HG02970 (cell line): ENCODE measurements at regions not wholly inside any gene's neighbourhood (a gene's known extent, or its start where the extent isn't known, plus 50 kb on each side); places are given as distances from the start of the nearest gene placed in this dataset.
"Not testable (repeated sequence)": the region's sequence is repeated elsewhere in the genome, so short reads cannot be mapped to it uniquely, and the experiment has no call there.

Experiments
- ATAC-seq: cut with Tn5 transposase; IDR thresholded peaks from one replicate; pipeline ENCODE4 v1.9.1; 2021; ENCODE audit warnings: mild to moderate bottlenecking, moderate library complexity, moderate number of reproducible peaks; ENCODE audit not compliant: unreplicated experiment, low FRiP score

- ATAC-seq = no peak
Observed at GRCh38 chr5:166823360-166823759, 1468.1 kb upstream of the WWC1 start.

GRCh38 chr5:166834246-166834645 is 1457.2 kb upstream of the WWC1 start:
- ATAC-seq = no peak

GRCh38 chr5:166845044-166845443 is 1446.4 kb upstream of the WWC1 start:
- no peak for ATAC-seq

GRCh38 chr5:166856791-166857190 is 1434.7 kb upstream of the WWC1 start:
- ATAC-seq = no peak

GRCh38 chr5:166860426-166860825 is 1431.0 kb upstream of the WWC1 start:
- ATAC-seq = no peak

GRCh38 chr5:166862581-166862980 is 1428.9 kb upstream of the WWC1 start:
- ATAC-seq = no peak

- ATAC-seq = no peak
Observed at GRCh38 chr5:166865206-166865605, 1426.2 kb upstream of the WWC1 start.

GRCh38 chr5:166880456-166880855 is 1411.0 kb upstream of the WWC1 start:
- ATAC-seq = no peak

GRCh38 chr5:166881802-166882201 is 1409.6 kb upstream of the WWC1 start:
- ATAC-seq = no peak

- ATAC-seq = no peak
Observed at GRCh38 chr5:166883016-166883415, 1408.4 kb upstream of the WWC1 start.

- ATAC-seq = no peak
Observed at GRCh38 chr5:166898166-166898565, 1393.3 kb upstream of the WWC1 start.

- no peak for ATAC-seq
Observed at GRCh38 chr5:166899343-166899742, 1392.1 kb upstream of the WWC1 start.

GRCh38 chr5:166904571-166904970 is 1386.9 kb upstream of the WWC1 start:
- no peak for ATAC-seq

GRCh38 chr5:166906991-166907713 is 1384.3 kb upstream of the WWC1 start:
- no peak for ATAC-seq

- no peak for ATAC-seq
Observed at GRCh38 chr5:166909040-166909439, 1382.4 kb upstream of the WWC1 start.

GRCh38 chr5:166909926-166910325 is 1381.5 kb upstream of the WWC1 start:
- no peak for ATAC-seq

GRCh38 chr5:166910995-166911394 is 1380.5 kb upstream of the WWC1 start:
- ATAC-seq = no peak

- ATAC-seq = no peak
Observed at GRCh38 chr5:166916021-166916420, 1375.4 kb upstream of the WWC1 start.

GRCh38 chr5:166926138-166926537 is 1365.3 kb upstream of the WWC1 start:
- no peak for ATAC-seq

- ATAC-seq = not testable (repeated sequence)
Observed at GRCh38 chr5:166926806-166927475, 1364.5 kb upstream of the WWC1 start.

- no peak for ATAC-seq
Observed at GRCh38 chr5:166936351-166936750, 1355.1 kb upstream of the WWC1 start.

- no peak for ATAC-seq
Observed at GRCh38 chr5:166938071-166938470, 1353.4 kb upstream of the WWC1 start.
